Upper lobe of left lung (tissue), 6 donors: ENCODE measurements at regions not wholly inside any gene's neighbourhood (a gene's known extent, or its start where the extent isn't known, plus 50 kb on each side); places are given as distances from the start of the nearest gene placed in this dataset.

Experiments
- ATAC-seq, 2 donors: fragments of 200-7000 bp; cut with Tn5 transposase; one replicate each; pipeline ENCODE4 v1.9.1; 2022; ENCODE audit warnings: mild to moderate bottlenecking in 2 of 2, moderate library complexity in 2 of 2; ENCODE audit not compliant: low FRiP score in 2 of 2
- DNase-seq, 2 donors: peaks; one replicate each; pipeline ENCODE4 v3.0.0-alpha.2; 2019 to 2020
- H3K27ac ChIP-seq, 4 donors: fragments of 200-600 bp; sonication (generic); one replicate each; pipeline ENCODE4 v1.5.1; 2016 to 2019
- H3K27me3 ChIP-seq, 4 donors: fragments of 200-600 bp; sonication (generic); one replicate each; pipeline ENCODE4 v1.5.1; 2017 to 2019
- H3K36me3 ChIP-seq, 4 donors: fragments of 200-600 bp; sonication (generic); one replicate each; pipeline ENCODE4 v1.5.1; 2016 to 2019
- H3K4me1 ChIP-seq, 4 donors: fragments of 200-600 bp; sonication (generic); one replicate each; pipeline ENCODE4 v1.5.1; 2018 to 2019
- H3K4me3 ChIP-seq, 4 donors: fragments of 200-600 bp; sonication (generic); one replicate each; pipeline ENCODE4 v1.5.1; 2017 to 2019; ENCODE audit warnings: mild to moderate bottlenecking in 2 of 4, moderate library complexity in 1 of 4
- H3K9me3 ChIP-seq, 4 donors: fragments of 200-600 bp; sonication (generic); one replicate each; pipeline ENCODE4 v1.5.1; 2018 to 2019
- EP300 ChIP-seq, 4 donors: sonication (generic); formaldehyde crosslinking; IDR thresholded peaks; one replicate each; pipeline ENCODE4 v1.5.1; 2017; ENCODE audit warnings: antibody characterized with exemption in 4 of 4, control low read depth in 2 of 4
- POLR2A ChIP-seq, 4 donors: fragments of 450-650 bp; IDR thresholded peaks; one replicate each; pipeline ENCODE4 v1.5.1; 2016 to 2017; ENCODE audit warnings: antibody characterized with exemption in 4 of 4, mild to moderate bottlenecking in 2 of 4
- POLR2AphosphoS5 ChIP-seq, 2 donors: sonication (generic); formaldehyde crosslinking; IDR thresholded peaks; one replicate each; pipeline ENCODE4 v1.5.1; 2017; ENCODE audit warnings: antibody characterized with exemption in 2 of 2
- WGBS, 2 donors: methylation state at CpG; one replicate each; pipeline ENCODE4 v1.1.5; 2017 to 2018; 5-methylcytosine and 5-hydroxymethylcytosine counted together
- TF ChIP-seq, protein P1 (sequence below), 6 experiments: fragments of 450-650 bp in 4 of 6; fragments of 200-600 bp in 2 of 6; sonication (generic) in 2 of 6; IDR thresholded peaks; one replicate each; pipeline ENCODE4 v1.5.1; 2016 to 2019; ENCODE audit warnings: antibody characterized with exemption in 6 of 6
- donor health status: DM: no; HTN: no; CAD: no; lungs with moderate emphysema.
- donor health status: DM: no; HTN: yes; CAD: no; lungs with severe emphysema.

DNA sequence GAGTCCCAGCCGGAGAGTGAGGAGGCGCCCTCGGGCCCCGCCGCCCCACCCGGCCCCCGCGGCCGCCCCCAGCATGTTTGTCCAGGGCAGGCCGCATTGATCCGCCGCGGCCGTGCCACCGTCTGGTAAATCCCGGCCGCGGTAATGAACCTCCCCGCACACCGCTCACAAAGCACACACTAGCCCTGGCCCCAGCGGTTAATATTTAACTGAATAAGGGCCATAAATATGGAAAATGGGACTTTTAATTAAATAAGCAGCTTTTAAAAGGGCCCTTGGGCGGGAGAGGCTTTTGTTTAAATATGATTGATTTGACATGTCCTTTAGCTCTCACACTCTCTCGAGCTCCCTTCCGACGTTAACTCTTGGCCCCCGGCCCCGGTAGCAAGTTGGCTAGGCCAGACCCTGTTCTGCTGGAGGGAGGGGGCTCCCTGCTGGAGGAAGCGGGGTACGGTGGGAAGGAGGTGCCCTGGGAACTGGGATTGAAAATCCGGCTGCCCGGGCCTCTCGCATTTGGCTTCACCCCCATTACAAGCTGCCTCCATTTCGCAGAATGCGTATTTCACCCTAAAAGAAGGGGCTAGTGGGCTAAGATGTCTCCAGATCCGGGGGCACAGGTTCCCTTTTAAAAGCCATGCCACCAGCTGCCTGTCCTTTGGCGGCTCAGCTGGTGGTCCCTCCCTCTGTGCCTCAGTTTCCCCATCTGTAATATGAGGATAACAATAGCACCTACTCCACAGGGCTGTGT is 199.8 kb downstream of the RBM19 start:
- no peak overlapping the region for H3K4me3 ChIP-seq
- H3K4me1 ChIP-seq: no peaks in the 10 kb centered on the region
- 53 to 59% methylated on average over 18 to 35 of the region's 36 CpGs for WGBS, 2 donors
- TF ChIP-seq, protein P1, sequence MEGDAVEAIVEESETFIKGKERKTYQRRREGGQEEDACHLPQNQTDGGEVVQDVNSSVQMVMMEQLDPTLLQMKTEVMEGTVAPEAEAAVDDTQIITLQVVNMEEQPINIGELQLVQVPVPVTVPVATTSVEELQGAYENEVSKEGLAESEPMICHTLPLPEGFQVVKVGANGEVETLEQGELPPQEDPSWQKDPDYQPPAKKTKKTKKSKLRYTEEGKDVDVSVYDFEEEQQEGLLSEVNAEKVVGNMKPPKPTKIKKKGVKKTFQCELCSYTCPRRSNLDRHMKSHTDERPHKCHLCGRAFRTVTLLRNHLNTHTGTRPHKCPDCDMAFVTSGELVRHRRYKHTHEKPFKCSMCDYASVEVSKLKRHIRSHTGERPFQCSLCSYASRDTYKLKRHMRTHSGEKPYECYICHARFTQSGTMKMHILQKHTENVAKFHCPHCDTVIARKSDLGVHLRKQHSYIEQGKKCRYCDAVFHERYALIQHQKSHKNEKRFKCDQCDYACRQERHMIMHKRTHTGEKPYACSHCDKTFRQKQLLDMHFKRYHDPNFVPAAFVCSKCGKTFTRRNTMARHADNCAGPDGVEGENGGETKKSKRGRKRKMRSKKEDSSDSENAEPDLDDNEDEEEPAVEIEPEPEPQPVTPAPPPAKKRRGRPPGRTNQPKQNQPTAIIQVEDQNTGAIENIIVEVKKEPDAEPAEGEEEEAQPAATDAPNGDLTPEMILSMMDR (IDR thresholded peaks at IDR 0.05): no peak
- no peak for TF ChIP-seq EP300 (IDR thresholded peaks at IDR 0.05)
- TF ChIP-seq POLR2A (IDR thresholded peaks at IDR 0.05): no peak
- TF ChIP-seq POLR2AphosphoS5 (IDR thresholded peaks at IDR 0.05): no peak
- ATAC-seq (no peak), DNase-seq (peak in 1 of 2 donors; percentile 71)
- peaks cover 0 to 7% (median 0%) of the 10 kb centered on the region in 4 donors for H3K27me3 ChIP-seq
- no peak overlapping the region for H3K27ac ChIP-seq
- no peaks in the 10 kb centered on the region for H3K9me3 ChIP-seq
- H3K36me3 ChIP-seq: no peaks in the 10 kb centered on the region

DNA sequence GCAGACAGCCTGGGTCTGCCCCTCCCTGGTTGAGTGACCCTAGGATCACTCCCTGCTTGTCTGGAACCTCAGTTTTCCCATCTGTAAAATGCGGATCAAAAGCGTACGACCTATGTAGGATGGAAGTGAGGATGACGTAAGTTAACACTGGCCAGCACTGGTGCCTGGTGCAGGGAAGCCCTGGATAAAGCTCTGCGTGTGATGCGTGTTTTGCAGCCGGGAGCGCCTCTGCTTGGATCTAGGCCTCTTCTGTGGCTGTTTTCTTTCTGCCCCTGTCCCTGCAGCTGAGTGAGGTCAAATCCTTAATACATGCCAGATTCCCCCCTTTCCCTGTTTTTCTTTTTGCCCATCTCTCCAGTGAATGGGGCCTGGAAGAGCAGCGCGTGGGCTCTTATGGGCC is 201.5 kb downstream of the RBM19 start:
- WGBS, 2 donors: 75 to 82% methylated on average over 10 of the region's 10 CpGs
- Histone ChIP-seq H3K4me1 (no peaks in the 10 kb centered on the region), H3K4me3 (no peak overlapping the region), H3K9me3 (no peaks in the 10 kb centered on the region), H3K27me3 (peaks cover 0 to 7% (median 0%) of the 10 kb centered on the region in 4 donors), H3K36me3 (no peaks in the 10 kb centered on the region), H3K27ac (no peak overlapping the region)
- TF ChIP-seq, protein P1 (IDR thresholded peaks at IDR 0.05): no peak
- TF ChIP-seq POLR2AphosphoS5 (IDR thresholded peaks at IDR 0.05): no peak
- TF ChIP-seq POLR2A (IDR thresholded peaks at IDR 0.05): no peak
- no peak for TF ChIP-seq EP300 (IDR thresholded peaks at IDR 0.05)
- ATAC-seq (no peak), DNase-seq (no peak)

DNA sequence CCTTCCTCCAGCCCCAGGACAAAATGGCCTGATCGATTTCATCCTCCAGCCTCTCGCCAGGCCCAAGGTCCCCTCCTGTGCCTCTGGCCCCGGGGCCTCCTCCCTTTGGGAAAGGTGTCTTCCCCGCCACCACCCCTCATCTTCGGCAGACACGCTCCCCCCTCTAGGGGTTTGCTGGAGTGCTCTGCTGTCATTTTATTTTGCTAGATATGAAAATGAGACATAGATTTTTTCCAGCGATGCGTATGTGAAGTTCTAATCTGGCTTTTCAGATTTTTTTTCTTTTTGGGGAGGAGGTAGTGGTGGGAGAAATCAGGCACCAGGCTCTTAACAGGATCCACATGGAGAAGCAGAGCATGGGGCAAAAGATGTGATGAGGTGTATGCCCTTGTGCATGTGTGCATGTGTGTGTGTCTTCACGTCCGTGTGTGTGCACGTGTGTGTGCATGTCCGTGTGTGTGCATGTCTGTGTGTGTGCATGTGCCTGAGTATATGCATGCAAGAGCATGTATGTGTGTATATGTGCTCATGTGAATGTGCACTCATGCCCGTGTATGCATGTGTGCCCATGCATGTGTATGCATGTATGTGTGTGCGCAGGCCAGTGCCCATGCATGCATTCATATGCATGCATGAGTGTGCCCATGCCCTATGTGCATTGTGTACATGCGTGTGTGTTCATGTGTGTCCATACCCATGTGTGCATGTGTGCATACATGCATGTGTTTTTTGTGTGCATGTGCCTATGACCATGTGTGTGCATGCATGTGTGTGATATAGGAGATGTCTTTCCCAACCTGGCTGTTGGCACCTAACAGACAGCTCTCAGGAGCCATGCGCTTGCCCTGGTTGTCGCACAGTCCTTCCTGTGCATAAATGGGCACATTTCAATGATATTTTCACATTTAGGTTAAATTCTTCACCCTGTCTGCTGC is 203.0 kb downstream of the RBM19 start:
- Histone ChIP-seq H3K27me3 (peaks cover 0 to 7% (median 0%) of the 10 kb centered on the region in 4 donors), H3K4me3 (no peak overlapping the region), H3K4me1 (no peaks in the 10 kb centered on the region), H3K27ac (no peak overlapping the region), H3K36me3 (no peaks in the 10 kb centered on the region), H3K9me3 (no peaks in the 10 kb centered on the region)
- ATAC-seq (no peak), DNase-seq (no peak)
- TF ChIP-seq POLR2A (IDR thresholded peaks at IDR 0.05) (no peak), POLR2AphosphoS5 (IDR thresholded peaks at IDR 0.05) (no peak), EP300 (IDR thresholded peaks at IDR 0.05) (no peak)
- TF ChIP-seq, protein P1 (IDR thresholded peaks at IDR 0.05): no peak
- WGBS, 2 donors: 46 to 58% methylated on average over 15 to 17 of the region's 17 CpGs

DNA sequence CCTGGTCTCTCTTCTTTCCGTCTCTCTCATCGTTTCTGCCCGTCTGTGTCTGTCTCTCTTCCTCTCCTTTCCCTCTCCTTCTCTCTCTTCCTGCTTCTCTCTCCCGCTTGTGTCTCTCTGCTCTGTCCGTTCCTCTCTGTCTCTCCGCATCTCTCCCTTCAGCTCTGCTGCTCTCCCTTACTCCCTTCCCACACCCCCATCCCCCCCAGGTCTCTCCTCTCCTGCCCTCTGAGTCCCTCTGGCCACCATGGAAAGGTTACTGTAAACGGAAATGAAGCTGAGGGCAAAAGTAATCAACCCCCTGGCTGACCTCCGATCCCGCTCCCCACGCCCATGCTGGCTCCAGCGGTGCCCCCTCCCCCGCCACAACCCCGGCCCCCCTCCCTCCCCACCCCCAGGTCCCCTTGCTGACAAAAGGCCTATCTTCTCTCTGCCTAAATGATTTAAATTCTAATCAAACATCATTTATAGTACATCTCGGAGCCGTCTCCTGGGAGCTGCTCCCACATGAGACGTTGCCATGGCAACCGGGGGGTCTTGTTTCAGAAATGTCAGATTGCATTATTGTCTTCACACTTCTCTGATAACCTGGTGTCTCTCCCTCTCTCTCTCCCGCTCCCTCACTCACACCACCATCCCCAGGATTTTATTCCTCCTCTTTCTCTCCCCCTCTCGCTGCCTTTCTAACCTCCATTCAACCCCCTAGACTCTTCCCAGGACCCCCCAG is 203.8 kb downstream of the RBM19 start:
- TF ChIP-seq POLR2A (IDR thresholded peaks at IDR 0.05): no peak
- TF ChIP-seq EP300 (IDR thresholded peaks at IDR 0.05): no peak
- no peak for TF ChIP-seq POLR2AphosphoS5 (IDR thresholded peaks at IDR 0.05)
- TF ChIP-seq, protein P1 (IDR thresholded peaks at IDR 0.05): no peak
- H3K27me3 ChIP-seq: peaks cover 0 to 7% (median 0%) of the 10 kb centered on the region in 4 donors
- no peaks in the 10 kb centered on the region for H3K4me1 ChIP-seq
- no peaks in the 10 kb centered on the region for H3K36me3 ChIP-seq
- H3K27ac ChIP-seq: no peak overlapping the region
- no peak for ATAC-seq
- no peak overlapping the region for H3K4me3 ChIP-seq
- WGBS, 2 donors: 11 to 13% methylated on average over 19 of the region's 19 CpGs
- H3K9me3 ChIP-seq: no peaks in the 10 kb centered on the region
- no peak for DNase-seq
